OCI-LY7 (cell line): ENCODE measurements at regions not wholly inside any gene's neighbourhood (a gene's known extent, or its start where the extent isn't known, plus 50 kb on each side); places are given as distances from the start of the nearest gene placed in this dataset.

Experiments
- BruUV-seq: library from RNA; stranded (reverse); fragments of 400-500 nt; replicated peaks from 2 replicates; lab custom pipeline; 2021; lab: Mats Ljungman, UMichigan
- CTCF ChIA-PET: fragments of 300-600 bp; sonication (Branson Sonifier 250); formaldehyde crosslinking; loops from one replicate; lab custom pipeline; 2022; ENCODE audit warnings: antibody characterized with exemption; ENCODE audit not compliant: unreplicated experiment; lab: Charles Lee
- POLR2A ChIA-PET: fragments of 300-600 bp; sonication (Branson Sonifier 250); formaldehyde crosslinking; loops from one replicate; lab custom pipeline; 2022; ENCODE audit warnings: antibody characterized with exemption; lab: Charles Lee
- DNase-seq: peaks from one replicate; pipeline ENCODE4 v3.0.0-alpha.2; 2015; ENCODE audit warnings: low spot score
- H2AFZ ChIP-seq: fragments of 200-600 bp; sonication (generic), shearing (Covaris generic); 2 replicates; pipeline ENCODE4 v1.6.1; 2014; ENCODE audit warnings: mild to moderate bottlenecking, antibody characterized with exemption, low read length, moderate library complexity
- H3K27ac ChIP-seq: fragments of 200-600 bp; sonication (generic); 2 replicates; pipeline ENCODE4 v1.5.1; 2014; ENCODE audit warnings: mixed run types, low read depth, mild to moderate bottlenecking, moderate library complexity, low read length, inconsistent platforms; ENCODE audit not compliant: poor library complexity, severe bottlenecking
- H3K36me3 ChIP-seq: fragments of 200-600 bp; sonication (generic); 2 replicates; pipeline ENCODE4 v1.6.1; 2014; ENCODE audit warnings: mild to moderate bottlenecking, antibody characterized with exemption, low read length, moderate library complexity, mixed read lengths; ENCODE audit not compliant: insufficient read depth
- H3K4me1 ChIP-seq: fragments of 200-600 bp; sonication (generic); 2 replicates; pipeline ENCODE4 v1.5.1; 2014; ENCODE audit warnings: mild to moderate bottlenecking, low read length; ENCODE audit not compliant: insufficient read depth, poor library complexity, severe bottlenecking
- H3K4me2 ChIP-seq: fragments of 200-600 bp; sonication (generic); 2 replicates; pipeline ENCODE4 v1.6.1; 2014; ENCODE audit warnings: mild to moderate bottlenecking, low read length
- H3K4me3 ChIP-seq: fragments of 200-600 bp; sonication (generic); 2 replicates; pipeline ENCODE4 v1.5.1; 2014; ENCODE audit warnings: mild to moderate bottlenecking, low read depth, low read length; ENCODE audit not compliant: poor library complexity, severe bottlenecking
- H3K79me2 ChIP-seq: fragments of 200-600 bp; sonication (generic); 2 replicates; pipeline ENCODE4 v1.6.1; 2016; ENCODE audit warnings: low read depth, mild to moderate bottlenecking, low read length, moderate library complexity, mixed read lengths; ENCODE audit not compliant: insufficient read depth
- H3K9me2 ChIP-seq: fragments of 200-600 bp; sonication (generic); 2 replicates; pipeline ENCODE4 v1.6.1; 2016; ENCODE audit warnings: mild to moderate bottlenecking, low read length, mixed read lengths; ENCODE audit not compliant: insufficient read depth
- H3K9me3 ChIP-seq: fragments of 200-600 bp; sonication (generic); 2 replicates; pipeline ENCODE4 v1.6.1; 2014; ENCODE audit warnings: mild to moderate bottlenecking, mixed run types, low read length, mixed read lengths
- H4K20me1 ChIP-seq: fragments of 200-600 bp; sonication (generic); 2 replicates; pipeline ENCODE4 v1.6.1; 2014; ENCODE audit warnings: mild to moderate bottlenecking, antibody characterized with exemption, low read length, moderate library complexity, mixed read lengths; ENCODE audit not compliant: insufficient read depth
- CTCF ChIP-seq: fragments of 200-600 bp; sonication (generic); conservative IDR thresholded peaks from 2 replicates; pipeline ENCODE4 v1.5.1; 2014; ENCODE audit warnings: mild to moderate bottlenecking, antibody characterized with exemption, low read length, moderate library complexity, mixed read lengths
- EZH2phosphoT487 ChIP-seq: fragments of 200-600 bp; sonication (generic); IDR thresholded peaks from 2 replicates; pipeline ENCODE4 v1.6.1; 2018; ENCODE audit warnings: low read depth, borderline replicate concordance, mild to moderate bottlenecking, mixed run types, antibody characterized with exemption, low read length, moderate library complexity, mixed read lengths
- intact Hi-C: fragments of 100-400 bp; cut with micrococcal nuclease; formaldehyde crosslinking; loops from one replicate; pipeline ENCODE4 v1.10.0; 2022; ENCODE audit not compliant: unreplicated experiment

GRCh38 chr1:43063394-43064219, 104.9 kb upstream of the SLC2A1 start:
- intact Hi-C loops = no loop called here
- TF ChIP-seq EZH2phosphoT487 (no peak), CTCF (no peak)

GRCh38 chr1:43062527-43063095, 103.9 kb upstream of the SLC2A1 start:
- H3K36me3 ChIP-seq = no peaks in the 10 kb centered on the region
- H3K27ac ChIP-seq = no peak overlapping the region
- intact Hi-C loops = no loop called here
- ChIA-PET CTCF (no interaction called here), POLR2A (no interaction called here)
- no peaks in the 10 kb centered on the region for H3K9me3 ChIP-seq
- BruUV-seq = no TSS peak
- no peak for DNase-seq
- TF ChIP-seq CTCF = no peak
- TF ChIP-seq EZH2phosphoT487 = no peak
- no peaks in the 10 kb centered on the region for H3K4me1 ChIP-seq
- no peak overlapping the region for H3K4me2 ChIP-seq
- H3K4me3 ChIP-seq = no peak overlapping the region
- H4K20me1 ChIP-seq = no peaks in the 10 kb centered on the region
- H3K9me2 ChIP-seq = no peaks in the 10 kb centered on the region
- H3K79me2 ChIP-seq = no peaks in the 10 kb centered on the region
- H2AFZ ChIP-seq = no peak overlapping the region

More at GRCh38 chr1:43063394-43064219, 104.9 kb upstream of the SLC2A1 start:
- no peaks in the 10 kb centered on the region for H3K9me3 ChIP-seq
- ChIA-PET CTCF (no interaction called here), POLR2A (interaction anchor here (0.7 to 1.5 kb wide), 2 partner anchors 10 to 141 kb away, joined by 3 to 5 read pairs; no protein-coding TSS in a partner anchor)
- DNase-seq = no peak
- no peaks in the 10 kb centered on the region for H4K20me1 ChIP-seq
- H3K79me2 ChIP-seq = no peaks in the 10 kb centered on the region
- H3K4me2 ChIP-seq = no peak overlapping the region
- no peak overlapping the region for H3K4me3 ChIP-seq
- no peak overlapping the region for H3K27ac ChIP-seq
- no peaks in the 10 kb centered on the region for H3K4me1 ChIP-seq
- H3K36me3 ChIP-seq = no peaks in the 10 kb centered on the region
- no peaks in the 10 kb centered on the region for H3K9me2 ChIP-seq
- BruUV-seq = no TSS peak
- no peak overlapping the region for H2AFZ ChIP-seq

GRCh38 chr1:43061757-43062156, 103.1 kb upstream of the SLC2A1 start:
- Histone ChIP-seq H4K20me1 (no peaks in the 10 kb centered on the region), H2AFZ (no peak overlapping the region), H3K4me2 (no peak overlapping the region), H3K36me3 (no peaks in the 10 kb centered on the region), H3K27ac (no peak overlapping the region), H3K4me3 (no peak overlapping the region), H3K9me2 (no peaks in the 10 kb centered on the region), H3K9me3 (no peaks in the 10 kb centered on the region), H3K79me2 (no peaks in the 10 kb centered on the region), H3K4me1 (no peaks in the 10 kb centered on the region)
- POLR2A ChIA-PET = interaction anchor here (0.7 kb wide), 1 partner anchor 722 kb away, joined by 3 read pairs; no protein-coding TSS in a partner anchor
- CTCF ChIA-PET = no interaction called here
- DNase-seq = no peak
- TF ChIP-seq EZH2phosphoT487 = no peak
- no peak for TF ChIP-seq CTCF
- intact Hi-C loops = no loop called here
- BruUV-seq = no TSS peak
